Jurkat, Clone E6-1 (cell line): ENCODE measurements at regions not wholly inside any gene's neighbourhood (a gene's known extent, or its start where the extent isn't known, plus 50 kb on each side); places are given as distances from the start of the nearest gene placed in this dataset.

Experiments
- DNase-seq: peaks from one replicate; pipeline ENCODE4 v3.0.0-alpha.2; 2011; ENCODE audit warnings: low read depth, low spot score
- H3K4me3 ChIP-seq: 2 replicates; pipeline ENCODE4 v1.5.1; 2011; ENCODE audit warnings: mild to moderate bottlenecking, low read length, control low read depth, moderate library complexity

- no peak for DNase-seq
- H3K4me3 ChIP-seq, result no peak overlapping the region
Observed at GRCh38 chr3:72439321-72440183, 408.7 kb downstream of the SHQ1 start.

GRCh38 chr3:72437661-72438406, 410.4 kb downstream of the SHQ1 start:
- H3K4me3 ChIP-seq, result no peak overlapping the region
- no peak for DNase-seq

- no peak for DNase-seq
- no peak overlapping the region for H3K4me3 ChIP-seq
Observed at GRCh38 chr3:72436863-72437592, 411.2 kb downstream of the SHQ1 start.

GRCh38 chr3:72434296-72434695, 413.9 kb downstream of the SHQ1 start:
- peak; percentile 46 for DNase-seq

DNA sequence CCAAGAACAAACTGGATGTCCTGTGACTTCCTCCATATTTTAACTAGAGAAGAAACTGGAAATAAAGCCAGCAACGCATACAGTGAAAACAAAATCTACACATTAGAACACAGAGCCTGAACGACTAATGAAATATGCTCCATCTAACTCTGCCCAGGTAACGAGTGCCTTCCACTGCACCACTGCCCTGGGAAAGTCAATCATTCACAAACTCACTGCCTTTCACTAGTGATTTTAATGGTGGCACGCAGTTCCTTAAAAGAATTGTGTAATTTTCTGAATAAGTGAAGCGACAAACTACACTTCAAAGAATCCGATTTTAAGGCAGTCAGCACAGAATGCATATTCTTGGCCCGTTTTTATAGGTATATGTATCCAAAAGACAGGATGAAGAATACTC, 416.0 kb downstream of the SHQ1 start:
- no peak for DNase-seq
- H3K4me3 ChIP-seq, result no peak overlapping the region

More at GRCh38 chr3:72434296-72434695, 413.9 kb downstream of the SHQ1 start:
- H3K4me3 ChIP-seq, result no peak overlapping the region

DNA sequence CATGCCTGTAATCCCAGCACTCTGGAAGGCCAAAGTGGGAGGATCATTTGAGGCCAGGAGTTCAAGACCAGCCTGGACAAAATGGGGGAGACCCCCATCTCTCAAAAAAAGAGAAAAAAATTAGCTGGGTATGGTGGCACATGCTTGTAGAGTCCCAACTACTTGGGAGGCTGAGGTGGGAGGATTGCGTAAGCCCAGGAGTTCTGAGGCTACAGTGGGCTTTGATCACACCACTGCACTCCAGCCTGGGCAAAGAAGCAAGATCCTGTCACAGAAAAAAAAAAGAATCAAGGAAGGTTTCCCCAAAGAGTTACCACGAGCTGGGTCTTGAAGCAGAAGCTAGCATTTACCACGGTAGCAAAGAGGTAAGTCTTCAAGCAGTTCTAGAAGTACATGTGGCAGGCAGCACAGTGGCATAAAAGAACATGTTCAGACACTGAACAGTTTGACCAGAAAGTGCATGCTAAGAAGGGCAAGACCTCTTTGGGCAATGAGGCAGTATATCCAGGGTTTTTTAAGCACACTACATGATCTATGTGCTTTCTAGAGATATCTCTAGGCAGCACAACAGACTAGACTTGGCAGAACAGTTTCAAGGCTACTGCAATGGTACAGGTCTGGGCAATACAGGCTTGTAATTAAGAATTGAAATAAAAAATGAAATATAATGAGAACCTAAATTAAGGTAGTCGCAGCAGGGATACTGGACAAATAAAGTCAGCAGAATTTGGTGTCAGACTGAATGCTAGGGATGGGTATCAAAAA, 418.5 kb downstream of the SHQ1 start:
- DNase-seq, result no peak

DNA sequence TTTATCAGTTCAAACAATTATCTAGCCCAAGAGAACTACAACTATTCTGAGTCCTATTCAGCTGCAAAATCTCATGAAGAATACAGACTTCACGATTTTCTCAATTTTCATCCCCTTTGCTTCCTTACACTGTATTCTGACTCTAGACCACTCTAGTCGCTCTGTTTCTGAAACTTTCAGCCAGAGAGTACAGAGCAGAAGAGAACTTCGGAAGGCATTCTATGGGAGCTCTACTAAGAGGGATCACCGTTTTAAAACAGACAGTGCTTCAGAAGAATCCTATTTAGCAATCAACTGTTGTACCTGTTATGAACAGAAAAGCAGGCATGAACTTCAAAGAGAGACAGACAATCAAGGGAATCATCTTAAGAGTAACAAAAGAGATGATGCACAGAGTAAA, 419.4 kb downstream of the SHQ1 start:
- H3K4me3 ChIP-seq, result no peak overlapping the region
- DNase-seq, result no peak

More for the DNA sequence above, 418.5 kb downstream of the SHQ1 start:
- no peak overlapping the region for H3K4me3 ChIP-seq

- DNase-seq, result no peak
- H3K4me3 ChIP-seq, result no peak overlapping the region
Observed at GRCh38 chr3:72427624-72428023, 420.6 kb downstream of the SHQ1 start.

DNA sequence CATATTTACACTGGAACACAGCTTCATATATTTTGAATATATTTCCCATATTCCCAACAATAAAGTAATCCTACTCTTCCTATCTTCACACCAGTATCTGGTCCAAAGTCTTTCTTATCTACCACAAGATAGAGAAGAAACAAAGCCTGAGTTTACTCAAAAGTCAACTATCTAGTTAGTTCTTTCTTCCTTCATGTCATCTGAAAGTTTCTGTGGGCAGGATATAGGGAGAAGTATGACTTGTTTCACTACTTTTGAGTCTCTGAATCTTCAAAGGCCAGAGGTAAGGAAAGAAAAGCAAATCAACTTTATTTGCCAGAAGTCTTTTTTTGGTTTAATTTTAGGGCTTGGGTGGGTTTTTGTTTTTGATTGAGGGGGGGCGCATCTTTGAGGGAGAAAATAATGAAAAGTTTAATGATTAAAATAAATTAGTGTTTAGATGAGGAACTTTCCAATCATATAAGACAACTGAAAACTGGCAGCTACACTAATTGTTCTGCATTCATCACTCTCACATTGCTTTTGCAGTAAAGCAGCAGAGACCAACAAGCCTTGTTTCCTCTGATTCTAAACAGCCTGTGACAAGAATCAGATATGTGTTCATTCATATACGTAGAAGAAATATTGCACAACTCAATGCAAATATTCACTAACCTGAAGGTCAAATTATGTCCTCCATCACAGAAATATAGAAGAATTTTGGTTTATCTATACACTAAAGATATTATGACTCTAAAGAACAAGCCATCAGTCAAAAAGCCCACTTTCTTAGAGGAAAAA, 421.4 kb downstream of the SHQ1 start:
- no peak overlapping the region for H3K4me3 ChIP-seq
- DNase-seq, result no peak

DNA sequence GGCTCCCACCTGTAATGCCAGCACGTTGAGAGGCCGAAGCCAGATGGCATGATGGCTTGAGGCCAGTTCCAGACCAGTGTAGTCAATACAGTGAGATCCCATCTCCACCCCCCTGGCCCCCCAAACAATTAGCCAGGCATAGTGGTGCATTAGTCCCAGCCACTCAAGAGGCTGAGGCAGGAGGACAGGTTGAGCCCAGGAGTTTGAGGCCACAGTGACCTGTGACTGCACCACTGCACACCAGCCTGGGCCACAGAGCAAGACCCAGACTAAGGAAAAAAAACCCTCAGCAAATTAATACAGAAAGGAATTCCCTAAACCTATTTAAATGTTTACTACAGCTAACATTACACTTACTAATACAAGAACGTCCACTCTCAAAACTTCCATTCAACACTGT, 424.6 kb downstream of the SHQ1 start:
- no peak overlapping the region for H3K4me3 ChIP-seq
- DNase-seq, result no peak

DNA sequence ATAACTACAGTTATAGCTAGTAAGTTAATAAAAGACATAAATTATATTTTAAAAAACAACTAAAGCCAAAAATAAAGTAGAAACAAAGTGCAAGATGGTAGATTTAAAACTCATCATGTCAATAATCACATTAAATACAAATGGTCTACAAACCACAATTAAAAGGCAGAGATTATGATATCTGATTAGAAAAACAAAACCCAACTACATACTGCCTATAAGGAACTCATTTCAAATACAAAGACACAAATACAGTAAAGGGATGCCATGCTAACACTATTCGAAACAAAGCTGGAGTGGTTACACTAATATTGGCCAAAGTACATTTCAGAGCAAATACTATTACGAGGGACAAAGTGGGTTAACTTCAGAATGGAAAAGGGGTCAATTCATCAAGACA, 426.5 kb downstream of the SHQ1 start:
- no peak overlapping the region for H3K4me3 ChIP-seq
- no peak for DNase-seq

GRCh38 chr3:72421126-72421525, 427.1 kb downstream of the SHQ1 start:
- no peak overlapping the region for H3K4me3 ChIP-seq
- DNase-seq, result no peak

DNA sequence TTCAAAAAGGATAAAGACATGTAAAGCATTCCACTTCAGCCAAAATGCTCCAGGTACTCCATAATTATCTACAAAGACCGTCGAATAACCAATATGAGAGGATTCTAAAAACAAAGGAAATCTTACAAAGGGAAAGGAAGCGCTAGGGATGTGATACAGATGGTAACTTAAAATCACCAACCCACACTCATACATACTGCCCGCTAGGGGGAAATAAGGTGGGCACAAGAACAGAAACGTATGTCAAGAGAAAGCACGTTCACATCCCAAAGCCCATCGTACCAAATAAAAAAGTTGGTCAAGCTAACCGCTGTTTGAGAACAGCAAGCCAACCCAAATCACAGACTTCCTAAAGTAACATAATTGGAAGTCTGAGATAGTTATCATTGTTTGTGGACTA, 429.4 kb downstream of the SHQ1 start:
- DNase-seq, result no peak
- H3K4me3 ChIP-seq, result no peak overlapping the region

DNA sequence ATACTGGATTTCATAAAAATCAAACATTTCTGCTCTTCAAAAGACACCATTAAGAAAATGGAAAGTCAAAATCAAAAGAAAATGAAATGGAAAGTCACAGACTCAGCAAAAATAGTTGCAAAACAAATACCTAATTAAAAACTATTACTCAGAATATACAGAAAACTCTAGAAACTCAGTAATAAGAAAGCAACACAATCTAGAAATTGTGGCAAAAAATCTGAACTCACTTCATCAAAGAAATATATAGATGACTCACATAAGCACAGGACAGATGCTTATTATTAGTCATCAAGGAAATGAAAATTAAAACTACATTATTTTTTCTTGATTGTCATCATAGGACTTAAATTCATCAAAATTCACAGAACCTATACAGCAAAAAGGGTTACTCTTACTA, 430.0 kb downstream of the SHQ1 start:
- H3K4me3 ChIP-seq, result no peak overlapping the region
- no peak for DNase-seq

DNA sequence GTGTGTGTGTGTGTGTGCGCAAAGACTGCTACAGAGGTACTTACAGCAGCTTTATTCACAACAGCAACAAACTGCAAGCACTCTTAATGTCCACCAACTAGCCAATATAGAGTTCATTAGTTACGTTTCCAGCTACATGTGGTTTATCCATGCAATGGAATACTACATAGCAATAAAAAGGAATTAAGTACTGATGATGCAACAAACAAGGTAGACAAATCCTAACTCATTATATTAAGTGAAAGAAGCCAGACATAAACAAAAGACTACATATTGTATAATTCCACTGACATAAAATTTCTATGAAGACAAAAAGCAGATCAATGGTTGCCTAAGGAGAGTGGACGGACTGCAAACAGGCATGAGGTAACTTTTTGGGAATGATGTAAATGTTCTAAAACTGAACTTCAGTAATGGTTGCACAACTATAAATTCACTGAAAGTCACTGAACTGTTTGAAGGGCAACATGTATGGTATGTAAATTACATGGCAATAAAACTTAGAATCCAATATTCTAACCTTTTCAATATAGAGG, 433.7 kb downstream of the SHQ1 start:
- no peak overlapping the region for H3K4me3 ChIP-seq

GRCh38 chr3:72413228-72413627, 435.0 kb downstream of the SHQ1 start:
- H3K4me3 ChIP-seq, result no peak overlapping the region
- DNase-seq, result no peak

More for the DNA sequence above, 433.7 kb downstream of the SHQ1 start:
- DNase-seq, result no peak

DNA sequence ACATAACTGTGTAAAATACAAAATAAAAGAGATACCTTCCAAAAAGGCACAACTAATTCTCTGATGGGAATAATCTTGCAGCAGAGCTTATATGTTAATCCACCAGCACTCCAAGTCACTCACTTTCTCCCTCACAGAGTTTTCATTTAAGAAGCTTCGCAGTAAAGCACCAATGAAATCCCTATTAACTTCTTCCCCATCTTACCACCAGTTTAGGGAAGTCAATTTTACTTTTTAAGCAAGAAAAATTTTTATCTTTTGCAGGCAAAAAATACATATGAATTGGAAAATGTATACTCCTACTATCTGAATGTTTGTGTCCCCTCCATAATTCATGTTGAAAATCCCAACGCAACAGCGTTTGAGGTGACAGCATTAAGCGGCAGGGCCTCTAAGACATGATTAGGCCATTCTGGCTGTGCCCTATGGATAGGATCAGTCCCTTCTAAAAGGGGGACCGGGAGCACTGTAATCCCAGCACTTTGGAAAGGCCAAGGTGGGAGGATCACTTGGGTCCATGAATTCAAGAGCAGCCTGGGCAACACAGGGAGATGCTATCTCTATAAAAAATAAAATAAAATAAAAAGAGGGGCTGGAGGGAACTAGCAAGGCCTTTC, 435.8 kb downstream of the SHQ1 start:
- no peak overlapping the region for H3K4me3 ChIP-seq
- DNase-seq, result no peak

DNA sequence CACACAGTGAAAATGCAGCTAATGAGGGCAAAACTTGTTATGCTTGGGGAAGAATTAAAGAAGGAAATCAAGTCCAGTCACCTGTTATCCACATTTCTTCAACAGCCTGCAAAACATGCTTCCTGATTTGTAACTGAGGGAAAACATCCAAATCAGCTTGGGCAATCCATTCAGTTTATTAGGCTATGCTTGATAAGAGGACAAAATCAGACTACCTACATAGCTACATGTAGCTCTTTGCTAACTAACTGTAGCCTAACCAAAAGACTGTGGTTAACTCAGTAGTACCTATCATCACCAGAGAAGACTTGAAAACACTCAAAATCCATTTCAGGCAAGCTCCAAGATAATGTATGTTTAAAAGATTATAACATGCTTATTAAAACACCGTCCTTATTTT, 436.4 kb downstream of the SHQ1 start:
- no peak overlapping the region for H3K4me3 ChIP-seq

More for the DNA sequence above, 436.4 kb downstream of the SHQ1 start:
- DNase-seq, result no peak
